OCI-LY7 (cell line): ENCODE measurements at regions not wholly inside any gene's neighbourhood (a gene's known extent, or its start where the extent isn't known, plus 50 kb on each side); places are given as distances from the start of the nearest gene placed in this dataset.

Experiments
- CTCF ChIP-seq: fragments of 200-600 bp; sonication (generic); conservative IDR thresholded peaks from 2 replicates; pipeline ENCODE4 v1.5.1; 2014; ENCODE audit warnings: mild to moderate bottlenecking, antibody characterized with exemption, low read length, moderate library complexity, mixed read lengths
- EZH2phosphoT487 ChIP-seq: fragments of 200-600 bp; sonication (generic); IDR thresholded peaks from 2 replicates; pipeline ENCODE4 v1.6.1; 2018; ENCODE audit warnings: low read depth, borderline replicate concordance, mild to moderate bottlenecking, mixed run types, antibody characterized with exemption, low read length, moderate library complexity, mixed read lengths

GRCh38 chr1:4404854-4405590, 249.4 kb upstream of the AJAP1 start:
- TF ChIP-seq CTCF (no peak), EZH2phosphoT487 (no peak)
